ENCODE measurements at regions not wholly inside any gene's neighbourhood (a gene's known extent, or its start where the extent isn't known, plus 50 kb on each side); places are given as distances from the start of the nearest gene placed in this dataset.

- no peak for ATAC-seq
Measured at GRCh38 chr3:853489-853888, 239.3 kb upstream of the CNTN6 start.

GRCh38 chr3:859135-859534 lies 233.7 kb upstream of the CNTN6 start:
- 85 to 88% methylated on average over 6 to 7 of the region's 9 CpGs for WGBS, 2 donors (ENCODE audit: low coverage in 1 of 2)
- Histone ChIP-seq H3K36me3 (no peaks in the 10 kb centered on the region), H3K4me1 (no peaks in the 10 kb centered on the region), H3K4me3 (no peak overlapping the region), H3K9me3 (no peaks in the 10 kb centered on the region), H3K27me3 (no peaks in the 10 kb centered on the region), H3K27ac (no peak overlapping the region)
- no peak for ATAC-seq
- no peak for TF ChIP-seq CTCF (IDR thresholded peaks at IDR 0.05)
- TF ChIP-seq EP300 (IDR thresholded peaks at IDR 0.05), result no peak
- TF ChIP-seq POLR2A (IDR thresholded peaks at IDR 0.05), result no peak
- no peak for TF ChIP-seq POLR2AphosphoS5 (IDR thresholded peaks at IDR 0.05)

More at GRCh38 chr3:853489-853888, 239.3 kb upstream of the CNTN6 start:
- no peak overlapping the region for H3K4me3 ChIP-seq
- H3K9me3 ChIP-seq, result no peaks in the 10 kb centered on the region
- H3K27ac ChIP-seq, result no peak overlapping the region
- H3K36me3 ChIP-seq, result no peaks in the 10 kb centered on the region
- 76 to 86% methylated on average over 5 of the region's 5 CpGs for WGBS, 2 donors (ENCODE audit: low coverage in 1 of 2)
- TF ChIP-seq POLR2AphosphoS5 (IDR thresholded peaks at IDR 0.05), result no peak
- TF ChIP-seq EP300 (IDR thresholded peaks at IDR 0.05), result no peak
- TF ChIP-seq POLR2A (IDR thresholded peaks at IDR 0.05), result no peak
- no peak for TF ChIP-seq CTCF (IDR thresholded peaks at IDR 0.05)
- no peaks in the 10 kb centered on the region for H3K4me1 ChIP-seq
- H3K27me3 ChIP-seq, result no peaks in the 10 kb centered on the region

- TF ChIP-seq POLR2AphosphoS5 (IDR thresholded peaks at IDR 0.05) (no peak), POLR2A (IDR thresholded peaks at IDR 0.05) (no peak), EP300 (IDR thresholded peaks at IDR 0.05) (no peak), CTCF (IDR thresholded peaks at IDR 0.05) (no peak)
- no peak overlapping the region for H3K4me3 ChIP-seq
- H3K9me3 ChIP-seq, result no peaks in the 10 kb centered on the region
- no peaks in the 10 kb centered on the region for H3K4me1 ChIP-seq
- ATAC-seq, result no peak
- H3K27ac ChIP-seq, result no peak overlapping the region
- H3K36me3 ChIP-seq, result no peaks in the 10 kb centered on the region
- 64 to 75% methylated on average over 2 of the region's 2 CpGs for WGBS, 2 donors (ENCODE audit: low coverage in 1 of 2)
- no peaks in the 10 kb centered on the region for H3K27me3 ChIP-seq
Measured at GRCh38 chr3:861721-862120, 231.1 kb upstream of the CNTN6 start.

- H3K9me3 ChIP-seq, result no peaks in the 10 kb centered on the region
- no peak for TF ChIP-seq POLR2AphosphoS5 (IDR thresholded peaks at IDR 0.05)
- H3K27me3 ChIP-seq, result no peaks in the 10 kb centered on the region
- H3K27ac ChIP-seq, result no peak overlapping the region
- H3K4me1 ChIP-seq, result no peaks in the 10 kb centered on the region
- no peak for ATAC-seq
- no peak overlapping the region for H3K4me3 ChIP-seq
- 73% methylated on average over 1 of the region's 1 CpG for WGBS, 2 donors (ENCODE audit: low coverage in 1 of 2)
- no peaks in the 10 kb centered on the region for H3K36me3 ChIP-seq
Measured at GRCh38 chr3:869269-869668, 223.6 kb upstream of the CNTN6 start.

- TF ChIP-seq EP300 (IDR thresholded peaks at IDR 0.05) (no peak), CTCF (IDR thresholded peaks at IDR 0.05) (no peak), POLR2AphosphoS5 (IDR thresholded peaks at IDR 0.05) (no peak), POLR2A (IDR thresholded peaks at IDR 0.05) (no peak)
- no peaks in the 10 kb centered on the region for H3K27me3 ChIP-seq
- 15 to 51% methylated on average over 2 of the region's 2 CpGs for whole genome bisulfite sequencing, 2 donors (ENCODE audit: low coverage in 1 of 2)
- no peaks in the 10 kb centered on the region for H3K9me3 ChIP-seq
- H3K4me3 ChIP-seq, result no peak overlapping the region
- no peaks in the 10 kb centered on the region for H3K4me1 ChIP-seq
- ATAC-seq, result no peak
- H3K27ac ChIP-seq, result no peak overlapping the region
- no peaks in the 10 kb centered on the region for H3K36me3 ChIP-seq
Measured at GRCh38 chr3:869734-870133, 223.1 kb upstream of the CNTN6 start.

Data from gastroesophageal sphincter (tissue), 4 donors.